Tibial nerve (tissue), 4 donors: ENCODE measurements at regions not wholly inside any gene's neighbourhood (a gene's known extent, or its start where the extent isn't known, plus 50 kb on each side); places are given as distances from the start of the nearest gene placed in this dataset.

Experiments used
- DNase-seq, 2 donors: peaks; one replicate each; pipeline ENCODE4 v3.0.0-alpha.2; 2019; ENCODE audit warnings: low spot score in 2 of 2
- H3K27ac ChIP-seq, 4 donors: fragments of 200-600 bp; sonication (generic) in 3 of 4; one replicate each; pipeline ENCODE4 v1.5.1; 2017 to 2019; ENCODE audit warnings: mild to moderate bottlenecking in 1 of 4
- H3K27me3 ChIP-seq, 2 donors: fragments of 200-600 bp; sonication (generic) in 1 of 2; one replicate each; pipeline versions ENCODE4 v1.5.1 to v1.6.0; 2017 to 2019
- H3K36me3 ChIP-seq, 3 donors: fragments of 200-600 bp; sonication (generic); one replicate each; pipeline ENCODE4 v1.5.1; 2018 to 2019
- H3K4me1 ChIP-seq, 4 donors: fragments of 200-600 bp; sonication (generic) in 3 of 4; one replicate each; pipeline ENCODE4 v1.5.1; 2017 to 2019
- H3K4me3 ChIP-seq, 4 donors: fragments of 200-600 bp; sonication (generic) in 3 of 4; one replicate each; pipeline ENCODE4 v1.5.1; 2017 to 2019; ENCODE audit warnings: mild to moderate bottlenecking in 1 of 4, moderate library complexity in 1 of 4
- H3K9me3 ChIP-seq, 4 donors: fragments of 200-600 bp; sonication (generic) in 3 of 4; one replicate each; pipeline ENCODE4 v1.5.1; 2017 to 2019
- EP300 ChIP-seq, 2 donors: sonication (generic); formaldehyde crosslinking; IDR thresholded peaks; one replicate each; pipeline ENCODE4 v1.6.1; 2017; ENCODE audit warnings: antibody characterized with exemption in 2 of 2, mild to moderate bottlenecking in 1 of 2
- POLR2A ChIP-seq, 2 donors: fragments of 450-650 bp; IDR thresholded peaks; one replicate each; pipeline ENCODE4 v1.6.1; 2017; ENCODE audit warnings: antibody characterized with exemption in 2 of 2, mild to moderate bottlenecking in 2 of 2, moderate library complexity in 2 of 2
- WGBS, 2 donors: methylation state at CpG; one replicate each; pipeline ENCODE4 v1.1.5; 2018; 5-methylcytosine and 5-hydroxymethylcytosine counted together
- TF ChIP-seq, protein P1 (sequence below), 5 experiments: fragments of 200-600 bp in 3 of 5; fragments of 450-650 bp in 2 of 5; sonication (generic) in 3 of 5; IDR thresholded peaks; one replicate each; pipeline ENCODE4 v1.5.1; 2016 to 2019; ENCODE audit warnings: antibody characterized with exemption in 5 of 5, mild to moderate bottlenecking in 3 of 5, moderate library complexity in 2 of 5

DNA sequence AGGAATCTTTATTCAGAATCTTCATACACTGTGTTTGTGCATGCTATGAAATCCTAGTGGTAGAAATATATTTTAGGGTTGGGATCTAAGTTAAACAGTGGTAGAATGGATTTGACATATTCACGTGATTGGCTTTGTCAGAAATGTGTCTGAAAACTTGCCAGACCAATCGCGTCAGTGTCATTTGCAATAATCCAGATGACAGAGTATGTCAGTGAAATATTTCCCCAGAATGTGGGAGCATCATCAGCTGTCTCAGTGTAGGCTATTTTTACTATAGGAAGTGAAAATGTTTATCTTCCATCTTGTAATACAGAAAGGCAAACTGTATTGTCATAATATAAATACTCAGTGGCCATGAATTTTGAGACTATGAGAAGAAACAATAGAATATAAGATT, 220.6 kb upstream of the EDIL3 start:
- H3K27me3 ChIP-seq, result no peaks in the 10 kb centered on the region
- no peaks in the 10 kb centered on the region for H3K36me3 ChIP-seq
- TF ChIP-seq EP300 (IDR thresholded peaks at IDR 0.05) (no peak), POLR2A (IDR thresholded peaks at IDR 0.05) (no peak)
- TF ChIP-seq, protein P1, sequence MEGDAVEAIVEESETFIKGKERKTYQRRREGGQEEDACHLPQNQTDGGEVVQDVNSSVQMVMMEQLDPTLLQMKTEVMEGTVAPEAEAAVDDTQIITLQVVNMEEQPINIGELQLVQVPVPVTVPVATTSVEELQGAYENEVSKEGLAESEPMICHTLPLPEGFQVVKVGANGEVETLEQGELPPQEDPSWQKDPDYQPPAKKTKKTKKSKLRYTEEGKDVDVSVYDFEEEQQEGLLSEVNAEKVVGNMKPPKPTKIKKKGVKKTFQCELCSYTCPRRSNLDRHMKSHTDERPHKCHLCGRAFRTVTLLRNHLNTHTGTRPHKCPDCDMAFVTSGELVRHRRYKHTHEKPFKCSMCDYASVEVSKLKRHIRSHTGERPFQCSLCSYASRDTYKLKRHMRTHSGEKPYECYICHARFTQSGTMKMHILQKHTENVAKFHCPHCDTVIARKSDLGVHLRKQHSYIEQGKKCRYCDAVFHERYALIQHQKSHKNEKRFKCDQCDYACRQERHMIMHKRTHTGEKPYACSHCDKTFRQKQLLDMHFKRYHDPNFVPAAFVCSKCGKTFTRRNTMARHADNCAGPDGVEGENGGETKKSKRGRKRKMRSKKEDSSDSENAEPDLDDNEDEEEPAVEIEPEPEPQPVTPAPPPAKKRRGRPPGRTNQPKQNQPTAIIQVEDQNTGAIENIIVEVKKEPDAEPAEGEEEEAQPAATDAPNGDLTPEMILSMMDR (IDR thresholded peaks at IDR 0.05), result no peak
- DNase-seq, result no peak
- peaks cover 0 to 16% (median 2%) of the 10 kb centered on the region in 4 donors for H3K4me1 ChIP-seq
- WGBS, 2 donors, result 82 to 83% methylated on average over 3 of the region's 3 CpGs
- H3K4me3 ChIP-seq, result no peak overlapping the region
- H3K27ac ChIP-seq, result no peak overlapping the region
- no peaks in the 10 kb centered on the region for H3K9me3 ChIP-seq

DNA sequence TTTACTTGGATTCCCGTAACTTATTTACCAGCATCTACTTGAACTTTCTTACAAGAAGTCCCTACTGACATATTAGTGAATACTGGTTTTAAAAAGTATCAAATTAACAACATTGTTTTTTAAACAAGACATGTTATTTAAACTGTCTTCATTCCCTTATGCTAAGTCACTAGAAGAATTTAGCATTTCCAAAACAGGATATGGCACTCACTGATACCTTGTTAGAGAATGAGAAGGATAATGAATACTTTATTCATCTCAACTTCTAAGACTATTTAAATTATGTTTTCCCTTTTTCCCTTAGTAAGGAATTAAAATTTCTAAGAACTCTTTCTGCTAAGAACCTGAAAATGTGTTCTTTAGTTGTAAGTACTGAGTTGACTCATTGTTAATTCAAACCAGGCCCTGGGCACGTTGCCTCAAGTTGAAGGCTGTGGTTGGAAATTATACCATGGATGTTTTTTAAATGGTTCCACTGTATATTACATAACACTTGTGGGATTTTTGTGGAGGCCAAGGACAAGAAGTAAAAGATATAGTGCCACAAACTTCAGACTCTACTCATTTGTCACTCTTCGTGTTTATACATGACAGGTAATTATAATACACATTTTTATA, 219.0 kb upstream of the EDIL3 start:
- Histone ChIP-seq H3K9me3 (no peaks in the 10 kb centered on the region), H3K36me3 (no peaks in the 10 kb centered on the region), H3K27ac (no peak overlapping the region), H3K27me3 (no peaks in the 10 kb centered on the region), H3K4me3 (no peak overlapping the region), H3K4me1 (peaks cover 0 to 16% (median 2%) of the 10 kb centered on the region in 4 donors)
- peak; percentile 52 to 72 for DNase-seq
- TF ChIP-seq EP300 (IDR thresholded peaks at IDR 0.05), result no peak
- no peak for TF ChIP-seq POLR2A (IDR thresholded peaks at IDR 0.05)
- WGBS, 2 donors, result 41 to 47% methylated on average over 3 of the region's 3 CpGs

DNA sequence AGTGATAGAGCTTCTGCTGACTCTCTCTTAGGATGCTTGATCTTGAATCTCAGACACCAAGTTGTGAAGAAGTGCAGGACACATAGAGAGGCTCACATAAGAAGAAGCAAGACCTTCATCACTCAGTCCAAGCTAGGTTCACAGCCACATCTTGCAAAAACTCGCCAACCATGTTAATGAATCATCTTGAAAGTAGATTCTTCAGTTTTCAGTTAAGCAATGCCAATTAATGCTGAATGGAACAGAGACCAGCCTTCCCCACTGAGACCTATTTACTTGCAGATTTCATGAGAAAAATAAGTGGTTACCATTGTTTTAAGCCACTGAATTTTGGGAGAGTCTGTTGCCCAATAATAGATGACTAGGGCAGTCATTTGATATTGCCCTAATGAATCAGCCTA, 217.7 kb upstream of the EDIL3 start:
- TF ChIP-seq POLR2A (IDR thresholded peaks at IDR 0.05), result no peak
- TF ChIP-seq, protein P1 (IDR thresholded peaks at IDR 0.05), result no peak
- TF ChIP-seq EP300 (IDR thresholded peaks at IDR 0.05), result no peak
- no peaks in the 10 kb centered on the region for H3K9me3 ChIP-seq

DNA sequence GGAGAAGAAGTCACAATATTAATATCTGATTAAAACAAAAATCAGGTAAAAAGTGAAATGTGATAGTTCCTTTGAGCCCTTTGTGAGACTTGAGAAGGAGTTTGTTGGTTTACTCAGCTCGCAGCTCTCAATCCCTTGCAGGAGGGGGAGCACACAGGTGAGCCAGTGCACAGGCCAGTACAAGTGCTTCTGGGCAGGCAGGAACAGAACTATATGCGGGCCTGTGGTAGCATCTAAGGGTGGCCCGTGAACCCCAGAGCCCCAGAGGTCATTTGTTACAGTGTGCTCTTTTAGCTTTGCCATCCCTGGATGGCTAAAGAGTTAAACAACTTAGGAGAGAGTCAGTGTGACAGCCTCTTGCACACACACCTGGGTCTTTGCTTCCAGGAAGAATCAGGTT, 215.3 kb upstream of the EDIL3 start:
- no peak for DNase-seq
- 82 to 86% methylated on average over 3 of the region's 3 CpGs for WGBS, 2 donors
- no peak overlapping the region for H3K4me3 ChIP-seq
- no peak overlapping the region for H3K27ac ChIP-seq
- no peaks in the 10 kb centered on the region for H3K9me3 ChIP-seq
- TF ChIP-seq POLR2A (IDR thresholded peaks at IDR 0.05) (no peak), EP300 (IDR thresholded peaks at IDR 0.05) (no peak)
- TF ChIP-seq, protein P1 (IDR thresholded peaks at IDR 0.05), result no peak
- H3K36me3 ChIP-seq, result no peaks in the 10 kb centered on the region
- no peaks in the 10 kb centered on the region for H3K27me3 ChIP-seq
- H3K4me1 ChIP-seq, result peaks cover 0 to 14% (median 2%) of the 10 kb centered on the region in 4 donors

More for the DNA sequence above, 217.7 kb upstream of the EDIL3 start:
- Histone ChIP-seq H3K4me3 (no peak overlapping the region), H3K27me3 (no peaks in the 10 kb centered on the region), H3K4me1 (peaks cover 0 to 16% (median 2%) of the 10 kb centered on the region in 4 donors), H3K27ac (no peak overlapping the region), H3K36me3 (no peaks in the 10 kb centered on the region)
- WGBS, 2 donors, result 75 to 100% methylated on average over 1 of the region's 1 CpG
- DNase-seq, result no peak

DNA sequence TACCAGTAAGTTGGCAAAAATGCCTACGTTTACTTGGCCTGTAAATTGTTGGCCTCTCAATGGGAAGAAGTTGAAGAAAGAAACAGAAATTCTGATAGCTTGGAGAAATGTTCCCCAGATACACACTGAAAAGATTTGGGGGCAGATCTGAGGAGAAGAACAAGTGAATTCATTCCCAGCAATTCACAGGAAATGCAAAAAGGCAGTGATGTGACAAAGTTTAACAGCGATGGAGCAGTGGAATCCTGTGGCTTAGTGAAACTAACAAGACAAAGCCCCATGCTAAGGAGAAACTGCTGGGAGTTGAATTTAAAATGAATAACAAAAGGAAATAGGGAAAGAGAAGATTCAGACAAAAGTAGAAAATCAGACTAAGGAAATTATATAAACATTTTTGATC, 213.2 kb upstream of the EDIL3 start:
- Histone ChIP-seq H3K4me3 (no peak overlapping the region), H3K27me3 (no peaks in the 10 kb centered on the region), H3K27ac (no peak overlapping the region), H3K4me1 (peaks cover 0 to 1% (median 0%) of the 10 kb centered on the region in 4 donors), H3K9me3 (no peaks in the 10 kb centered on the region), H3K36me3 (no peaks in the 10 kb centered on the region)
- WGBS, 2 donors, result 79 to 81% methylated on average over 2 of the region's 2 CpGs
- TF ChIP-seq EP300 (IDR thresholded peaks at IDR 0.05), result no peak
- TF ChIP-seq, protein P1 (IDR thresholded peaks at IDR 0.05), result no peak
- TF ChIP-seq POLR2A (IDR thresholded peaks at IDR 0.05), result no peak
- no peak for DNase-seq
